GM12891 (cell line): ENCODE measurements at regions not wholly inside any gene's neighbourhood (a gene's known extent, or its start where the extent isn't known, plus 50 kb on each side); places are given as distances from the start of the nearest gene placed in this dataset.

ENCODE experiments used
- POLR2A ChIP-seq: IDR thresholded peaks from 2 replicates; pipeline ENCODE4 v1.6.1; 2011; ENCODE audit warnings: low read depth, low read length, control low read depth
- TAF1 ChIP-seq: IDR thresholded peaks from 2 replicates; pipeline ENCODE4 v1.6.1; 2011; ENCODE audit warnings: low read depth, low read length, control low read depth

GRCh38 chr4:60923075-60923474 lies 277.1 kb upstream of the ADGRL3 start:
- TF ChIP-seq POLR2A (no peak), TAF1 (no peak)
